Small intestine (tissue), 7 donors: ENCODE measurements at regions not wholly inside any gene's neighbourhood (a gene's known extent, or its start where the extent isn't known, plus 50 kb on each side); places are given as distances from the start of the nearest gene placed in this dataset.

ENCODE experiments used
- DNase-seq, 2 donors: peaks; one replicate each; pipeline versions ENCODE4 v3.0.0 to v3.0.0-alpha.2; 2013
- FAIRE-seq: peaks from 2 replicates; lab custom pipeline; 2012; peaks lifted over from hg19 to GRCh38; lab: Jason Lieb, UNC
- H3K27ac ChIP-seq, 3 donors: one replicate each; pipeline ENCODE4 v1.5.1; 2013; ENCODE audit warnings: low read length in 2 of 3, mild to moderate bottlenecking in 2 of 3, control low read depth in 1 of 3, inconsistent platforms in 1 of 3, low read depth in 1 of 3, moderate library complexity in 1 of 3
- H3K27me3 ChIP-seq, 3 donors: one replicate each; pipeline ENCODE4 v1.6.1; 2013; ENCODE audit warnings: low read length in 3 of 3, inconsistent platforms in 1 of 3; ENCODE audit not compliant: control insufficient read depth in 3 of 3, insufficient read depth in 3 of 3
- H3K36me3 ChIP-seq, 3 donors: one replicate each; pipeline ENCODE4 v1.6.1; 2013; ENCODE audit warnings: low read length in 3 of 3, inconsistent platforms in 1 of 3, low read depth in 1 of 3, mild to moderate bottlenecking in 1 of 3, moderate library complexity in 1 of 3; ENCODE audit not compliant: control insufficient read depth in 3 of 3, insufficient read depth in 2 of 3
- H3K4me1 ChIP-seq, 3 donors: one replicate each; pipeline ENCODE4 v1.6.1; 2013; ENCODE audit warnings: low read length in 2 of 3, inconsistent platforms in 1 of 3, low read depth in 1 of 3, mild to moderate bottlenecking in 1 of 3, moderate library complexity in 1 of 3; ENCODE audit not compliant: control insufficient read depth in 3 of 3, insufficient read depth in 2 of 3
- H3K4me3 ChIP-seq, 3 donors: one replicate each; pipeline ENCODE4 v1.5.1; 2013; ENCODE audit warnings: low read length in 3 of 3, control low read depth in 1 of 3, inconsistent platforms in 1 of 3, low read depth in 1 of 3, mild to moderate bottlenecking in 1 of 3, moderate library complexity in 1 of 3
- H3K9me3 ChIP-seq, 2 donors: one replicate each; pipeline ENCODE4 v1.6.1; 2013; ENCODE audit warnings: low read depth in 1 of 2, low read length in 1 of 2; ENCODE audit not compliant: control insufficient read depth in 2 of 2, insufficient read depth in 1 of 2
- WGBS, 3 donors: extraction: QIAGEN DNeasy Blood & Tissue Kit; methylation state at CpG; one replicate each; pipeline ENCODE4 v1.1.7; 2013; 5-methylcytosine and 5-hydroxymethylcytosine counted together
- donor health status: healthy with polysubstance abuse.
- donor health status: control.
- donor health status: control.
- donor health status: Bipolar disorder and iron deficiency.
- donor health status: healthy.

DNA sequence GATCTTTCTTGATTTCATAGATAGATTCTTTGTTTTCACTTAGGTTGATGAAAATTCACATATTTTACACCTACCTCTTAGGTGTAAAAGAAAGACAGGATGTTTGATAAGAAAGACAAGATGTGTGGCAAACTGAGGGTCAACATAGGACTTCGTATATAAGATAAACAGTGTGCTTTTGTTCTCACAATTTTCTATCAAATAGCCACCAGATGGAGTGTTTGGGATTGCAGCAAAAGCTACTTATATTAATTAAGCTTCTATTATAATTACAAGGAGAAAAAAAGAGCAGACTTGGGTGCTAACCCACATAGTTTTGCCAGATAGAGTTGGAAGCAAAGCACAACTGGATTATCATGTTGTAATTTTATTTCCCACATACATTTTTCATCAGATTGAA, 232.9 kb downstream of the CDH7 start:
- Histone ChIP-seq H3K36me3 (no peaks in the 10 kb centered on the region), H3K4me1 (no peaks in the 10 kb centered on the region), H3K27me3 (no peaks in the 10 kb centered on the region), H3K9me3 (no peaks in the 10 kb centered on the region), H3K4me3 (no peak overlapping the region), H3K27ac (no peak overlapping the region)
- DNase-seq (no peak), FAIRE-seq (no peak)
- WGBS, 3 donors = 8 to 36% (median 22%) methylated on average over 1 of the region's 1 CpG

- no peak overlapping the region for H3K27ac ChIP-seq
- H3K36me3 ChIP-seq = no peaks in the 10 kb centered on the region
- 38 to 60% (median 60%) methylated on average over 3 of the region's 3 CpGs for WGBS, 3 donors
- no peak for FAIRE-seq
- no peak overlapping the region for H3K4me3 ChIP-seq
- H3K9me3 ChIP-seq = no peaks in the 10 kb centered on the region
- H3K4me1 ChIP-seq = no peaks in the 10 kb centered on the region
- H3K27me3 ChIP-seq = peaks cover 0 to 1% (median 0%) of the 10 kb centered on the region in 3 donors
- DNase-seq = no peak
These were observed 224.7 kb downstream of the CDH7 start for GRCh38 chr18:65975536-65975935.

DNA sequence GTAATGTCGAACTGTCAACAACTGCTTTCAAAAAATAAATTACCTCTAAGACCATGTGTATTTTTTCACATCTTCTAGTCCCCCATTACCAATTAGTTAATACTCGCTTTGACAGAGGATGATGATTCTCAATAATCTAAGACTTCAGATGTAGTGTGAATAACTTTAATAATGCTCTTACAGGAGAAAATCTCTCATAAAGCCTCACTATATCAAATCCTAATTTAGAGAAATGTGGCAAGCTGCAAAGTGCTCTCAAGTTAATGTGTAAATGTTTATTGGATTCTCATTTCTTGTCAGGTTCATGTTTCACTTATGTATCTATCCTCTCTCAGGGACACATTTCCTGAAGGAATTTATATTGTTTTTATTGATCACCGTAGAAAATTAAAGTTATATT, 223.9 kb downstream of the CDH7 start:
- Histone ChIP-seq H3K27me3 (peaks cover 0 to 1% (median 0%) of the 10 kb centered on the region in 3 donors), H3K27ac (no peak overlapping the region), H3K36me3 (no peaks in the 10 kb centered on the region), H3K4me1 (no peaks in the 10 kb centered on the region), H3K9me3 (no peaks in the 10 kb centered on the region), H3K4me3 (no peak overlapping the region)
- no peak for DNase-seq
- 68 to 83% (median 74%) methylated on average over 3 of the region's 3 CpGs for WGBS, 3 donors
- FAIRE-seq = no peak

DNA sequence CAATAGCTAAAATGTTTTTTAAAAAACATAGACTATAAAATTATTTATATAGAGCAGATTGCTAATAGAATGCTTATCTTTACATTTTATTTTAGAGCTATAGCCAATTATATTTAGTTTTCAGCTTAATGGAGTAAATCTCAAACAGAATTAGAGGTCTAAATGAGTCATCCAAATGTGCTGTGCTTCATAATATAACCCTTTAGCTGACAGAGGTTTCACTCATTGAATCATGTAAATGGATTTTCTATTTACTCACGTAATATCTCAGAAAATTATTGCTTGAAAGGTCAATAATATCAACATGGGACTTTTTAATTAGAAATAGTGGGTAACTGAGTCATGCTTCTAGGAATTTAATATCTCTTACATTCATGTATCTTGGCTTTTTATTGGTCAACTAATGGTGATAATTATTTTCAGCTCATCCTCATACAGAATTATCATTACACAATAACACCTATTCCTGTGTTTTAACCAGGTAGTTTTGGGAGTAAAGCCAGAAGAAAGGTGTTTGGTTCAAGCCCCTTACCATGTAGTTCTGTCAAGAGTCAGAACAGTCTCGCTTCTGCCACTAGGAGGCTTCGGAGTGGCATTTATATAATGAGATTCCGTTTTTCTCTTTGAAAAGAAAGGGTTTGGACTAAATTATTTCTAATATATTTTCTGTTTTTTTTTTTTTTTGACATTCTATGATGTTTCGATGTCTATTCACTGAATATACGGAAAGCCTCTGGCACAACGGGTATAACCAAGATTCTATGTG, 217.6 kb downstream of the CDH7 start:
- H3K27me3 ChIP-seq = peaks cover 0 to 1% (median 0%) of the 10 kb centered on the region in 3 donors
- H3K36me3 ChIP-seq = no peaks in the 10 kb centered on the region
- H3K4me1 ChIP-seq = no peaks in the 10 kb centered on the region
- DNase-seq (no peak), FAIRE-seq (no peak)
- H3K27ac ChIP-seq = no peak overlapping the region
- no peaks in the 10 kb centered on the region for H3K9me3 ChIP-seq
- WGBS, 3 donors = 63 to 71% (median 67%) methylated on average over 7 of the region's 7 CpGs
- no peak overlapping the region for H3K4me3 ChIP-seq

DNA sequence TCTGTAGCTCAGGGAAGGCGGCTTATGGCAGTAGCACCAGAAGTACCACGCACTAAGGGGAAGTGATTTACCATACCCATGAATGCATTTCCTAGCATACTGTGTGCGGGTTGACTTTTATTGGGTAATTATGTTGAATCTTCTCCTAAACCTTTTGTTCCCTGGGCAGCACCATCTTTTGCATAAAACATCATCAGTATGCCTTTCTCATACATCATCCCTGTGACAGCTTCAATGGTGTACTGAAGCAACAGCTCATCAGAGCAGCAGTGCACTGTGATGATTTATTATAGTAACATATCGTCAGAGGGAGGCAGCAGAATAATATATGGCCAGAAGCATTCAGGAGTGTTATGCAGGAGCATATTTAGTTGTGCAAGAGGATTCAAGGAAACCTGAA, 204.9 kb downstream of the CDH7 start:
- DNase-seq (no peak), FAIRE-seq (no peak)
- H3K27me3 ChIP-seq = no peaks in the 10 kb centered on the region
- no peaks in the 10 kb centered on the region for H3K9me3 ChIP-seq
- WGBS, 3 donors = 63 to 78% (median 75%) methylated on average over 4 of the region's 4 CpGs
- no peaks in the 10 kb centered on the region for H3K36me3 ChIP-seq
- no peaks in the 10 kb centered on the region for H3K4me1 ChIP-seq
- no peak overlapping the region for H3K27ac ChIP-seq
- no peak overlapping the region for H3K4me3 ChIP-seq

DNA sequence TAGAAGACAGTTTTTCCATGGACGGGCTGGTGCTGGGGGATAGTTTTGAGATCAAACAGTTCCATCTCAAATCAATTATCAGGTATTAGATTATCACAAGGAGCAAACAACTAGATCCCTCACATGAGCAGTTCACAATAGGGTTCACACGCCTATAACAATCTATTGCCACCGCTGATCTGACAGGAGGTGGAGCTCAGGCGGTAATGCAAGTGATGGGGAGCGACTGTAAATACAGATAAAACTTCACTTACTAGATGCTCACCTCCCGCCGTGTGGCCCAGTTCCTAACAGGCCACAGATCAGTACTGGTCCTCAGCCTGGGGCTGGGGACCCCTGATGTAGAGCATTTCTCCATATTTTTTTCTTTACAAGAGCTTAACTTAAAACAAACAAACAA, 203.6 kb downstream of the CDH7 start:
- FAIRE-seq (no peak), DNase-seq (no peak)
- no peak overlapping the region for H3K4me3 ChIP-seq
- no peaks in the 10 kb centered on the region for H3K4me1 ChIP-seq
- H3K27me3 ChIP-seq = no peaks in the 10 kb centered on the region
- H3K27ac ChIP-seq = no peak overlapping the region
- H3K36me3 ChIP-seq = no peaks in the 10 kb centered on the region
- 72 to 85% (median 84%) methylated on average over 7 of the region's 7 CpGs for WGBS, 3 donors
- no peaks in the 10 kb centered on the region for H3K9me3 ChIP-seq

DNA sequence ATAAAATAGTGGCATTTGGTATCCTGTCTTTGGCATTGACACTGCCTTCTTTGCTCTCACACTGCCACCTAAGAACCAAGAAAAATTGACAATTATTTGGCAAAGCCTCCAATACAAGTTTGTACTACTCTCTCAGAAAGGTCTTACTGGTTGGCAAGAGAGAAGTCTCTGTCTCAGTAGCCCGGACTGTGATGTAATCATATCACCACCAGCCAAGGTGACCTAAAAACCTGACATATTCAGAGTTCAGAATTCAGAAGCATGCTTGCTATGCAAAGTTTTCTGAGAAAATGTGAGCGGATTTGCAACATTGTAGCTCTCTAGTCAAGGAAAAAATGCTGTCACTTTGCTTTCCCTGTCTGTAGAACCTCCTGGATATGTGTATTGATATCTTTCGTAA, 196.0 kb downstream of the CDH7 start:
- FAIRE-seq = no peak
- H3K4me3 ChIP-seq = no peak overlapping the region
- no peaks in the 10 kb centered on the region for H3K27me3 ChIP-seq
- no peak for DNase-seq
- no peaks in the 10 kb centered on the region for H3K9me3 ChIP-seq
- WGBS, 3 donors = 52 to 77% (median 53%) methylated on average over 3 of the region's 3 CpGs
- no peak overlapping the region for H3K27ac ChIP-seq
- no peaks in the 10 kb centered on the region for H3K36me3 ChIP-seq
- no peaks in the 10 kb centered on the region for H3K4me1 ChIP-seq

GRCh38 chr18:65943268-65943667, 192.5 kb downstream of the CDH7 start:
- no peaks in the 10 kb centered on the region for H3K27me3 ChIP-seq
- no peaks in the 10 kb centered on the region for H3K9me3 ChIP-seq
- 80 to 93% (median 80%) methylated on average over 3 of the region's 3 CpGs for WGBS, 3 donors
- no peak overlapping the region for H3K27ac ChIP-seq
- H3K36me3 ChIP-seq = no peaks in the 10 kb centered on the region
- no peak for FAIRE-seq
- no peak overlapping the region for H3K4me3 ChIP-seq
- no peak for DNase-seq
- H3K4me1 ChIP-seq = no peaks in the 10 kb centered on the region

DNA sequence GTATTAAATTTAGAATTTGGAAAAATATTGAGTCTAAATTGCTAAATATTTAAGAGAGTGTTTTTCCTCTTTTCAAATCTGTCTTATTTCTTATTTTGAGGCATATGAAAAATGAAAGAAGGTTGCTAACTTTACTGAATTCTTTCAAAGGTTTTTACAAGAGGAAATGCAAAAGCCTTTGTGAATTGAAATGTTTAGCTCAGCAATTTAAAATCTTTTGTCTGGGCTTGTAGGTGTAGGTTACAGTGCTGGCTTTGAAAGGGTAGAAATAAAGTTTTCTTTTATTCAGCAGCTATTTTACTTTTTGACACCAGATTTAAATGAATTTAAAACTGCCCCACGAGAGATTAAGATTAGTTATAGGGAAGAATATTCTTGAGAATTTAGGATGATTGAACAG, 192.0 kb downstream of the CDH7 start:
- FAIRE-seq = no peak
- no peak overlapping the region for H3K27ac ChIP-seq
- no peak for DNase-seq
- WGBS, 3 donors = 56 to 65% (median 58%) methylated on average over 1 of the region's 1 CpG
- no peak overlapping the region for H3K4me3 ChIP-seq
- H3K9me3 ChIP-seq = no peaks in the 10 kb centered on the region
- no peaks in the 10 kb centered on the region for H3K4me1 ChIP-seq
- no peaks in the 10 kb centered on the region for H3K36me3 ChIP-seq
- H3K27me3 ChIP-seq = no peaks in the 10 kb centered on the region
